ENCODE measurements at regions not wholly inside any gene's neighbourhood (a gene's known extent, or its start where the extent isn't known, plus 50 kb on each side); places are given as distances from the start of the nearest gene placed in this dataset.
"Not testable (repeated sequence)": the region's sequence is repeated elsewhere in the genome, so short reads cannot be mapped to it uniquely, and the experiment has no call there.

GRCh38 chr5:57715296-57715695 is 232.7 kb upstream of the ACTBL2 start:
- no peaks in the 10 kb centered on the region for H3K9me3 Mint-ChIP-seq
- Histone ChIP-seq H3F3A (ENCODE audit: low read depth) (no peaks in the 10 kb centered on the region), H3K4me1 (no peaks in the 10 kb centered on the region), H2AFZ (replicated peaks) (no peak overlapping the region), H3K4me2 (no peak overlapping the region), H3K4me3 (no peak overlapping the region), H3K27me3 (no peaks in the 10 kb centered on the region), H3K27ac (no peak overlapping the region), H3K36me3 (no peaks in the 10 kb centered on the region), H3K79me2 (ENCODE audit: low read depth) (no peaks in the 10 kb centered on the region), H3K9ac (no peak overlapping the region), H4K20me1 (ENCODE audit: low read depth) (no peaks in the 10 kb centered on the region), H3K9me3 (ENCODE audit: low read depth) (no peaks in the 10 kb centered on the region)
- no peaks in the 10 kb centered on the region for H3K27me3 Mint-ChIP-seq (ENCODE audit: insufficient read depth, low read depth)
- no peaks in the 10 kb centered on the region for H3K36me3 Mint-ChIP-seq
- DNase-seq (ENCODE audit: low spot score), result no peak
- no peak overlapping the region for H3K27ac Mint-ChIP-seq
- TF ChIP-seq EZH2 (IDR thresholded peaks at IDR 0.05) (no peak), EZH2phosphoT487 (IDR thresholded peaks at IDR 0.05) (no peak), CTCF (IDR thresholded peaks at IDR 0.05) (no peak)
- no peak overlapping the region for H3K4me3 Mint-ChIP-seq
- no peaks in the 10 kb centered on the region for H3K4me1 Mint-ChIP-seq

- H3F3A ChIP-seq (ENCODE audit: low read depth); H3K27me3 Mint-ChIP-seq (ENCODE audit: insufficient read depth, low read depth); H3K4me1 Mint-ChIP-seq; H3K27me3 ChIP-seq; H3K4me3 Mint-ChIP-seq; H4K20me1 ChIP-seq (ENCODE audit: low read depth); H3K9me3 Mint-ChIP-seq; H3K36me3 ChIP-seq; H3K4me2 ChIP-seq; H3K4me1 ChIP-seq; H3K4me3 ChIP-seq; H2AFZ ChIP-seq (replicated peaks); H3K27ac ChIP-seq; H3K79me2 ChIP-seq (ENCODE audit: low read depth); H3K9ac ChIP-seq; DNase-seq (ENCODE audit: low spot score); H3K27ac Mint-ChIP-seq; H3K36me3 Mint-ChIP-seq; H3K9me3 ChIP-seq (ENCODE audit: low read depth): not testable (repeated sequence)
Observed at GRCh38 chr5:57713535-57713934, 230.9 kb upstream of the ACTBL2 start.

GRCh38 chr5:57711946-57712345 is 229.3 kb upstream of the ACTBL2 start:
- no peak overlapping the region for H3K4me3 ChIP-seq
- Mint-ChIP-seq H3K4me3 (no peak overlapping the region), H3K9me3 (no peaks in the 10 kb centered on the region), H3K36me3 (no peaks in the 10 kb centered on the region), H3K27me3 (ENCODE audit: insufficient read depth, low read depth) (no peaks in the 10 kb centered on the region), H3K27ac (no peak overlapping the region), H3K4me1 (no peaks in the 10 kb centered on the region)
- no peak overlapping the region for H3K27ac ChIP-seq
- no peak overlapping the region for H3K9ac ChIP-seq
- no peak overlapping the region for H2AFZ ChIP-seq (replicated peaks)
- TF ChIP-seq CTCF (IDR thresholded peaks at IDR 0.05) (no peak), EZH2 (IDR thresholded peaks at IDR 0.05) (no peak), EZH2phosphoT487 (IDR thresholded peaks at IDR 0.05) (no peak)
- H3K27me3 ChIP-seq, result no peaks in the 10 kb centered on the region
- H3K4me1 ChIP-seq, result no peaks in the 10 kb centered on the region
- H3K9me3 ChIP-seq (ENCODE audit: low read depth), result no peaks in the 10 kb centered on the region
- H3K79me2 ChIP-seq (ENCODE audit: low read depth), result no peaks in the 10 kb centered on the region
- H3F3A ChIP-seq (ENCODE audit: low read depth), result no peaks in the 10 kb centered on the region
- H3K4me2 ChIP-seq, result no peak overlapping the region
- H4K20me1 ChIP-seq (ENCODE audit: low read depth), result no peaks in the 10 kb centered on the region
- no peak for DNase-seq (ENCODE audit: low spot score)
- no peaks in the 10 kb centered on the region for H3K36me3 ChIP-seq

GRCh38 chr5:57711471-57711870 is 228.9 kb upstream of the ACTBL2 start:
- H3F3A ChIP-seq (ENCODE audit: low read depth), result no peaks in the 10 kb centered on the region
- H3K36me3 Mint-ChIP-seq, result no peaks in the 10 kb centered on the region
- no peaks in the 10 kb centered on the region for H3K4me1 Mint-ChIP-seq
- no peak for DNase-seq (ENCODE audit: low spot score)
- no peak overlapping the region for H3K4me3 ChIP-seq
- no peak overlapping the region for H3K4me3 Mint-ChIP-seq
- H3K27ac Mint-ChIP-seq, result no peak overlapping the region
- TF ChIP-seq EZH2 (IDR thresholded peaks at IDR 0.05), result no peak
- no peak for TF ChIP-seq EZH2phosphoT487 (IDR thresholded peaks at IDR 0.05)
- no peak for TF ChIP-seq CTCF (IDR thresholded peaks at IDR 0.05)
- H3K79me2 ChIP-seq (ENCODE audit: low read depth), result no peaks in the 10 kb centered on the region
- H3K27me3 Mint-ChIP-seq (ENCODE audit: insufficient read depth, low read depth), result no peaks in the 10 kb centered on the region
- H3K27ac ChIP-seq, result no peak overlapping the region
- H3K9me3 Mint-ChIP-seq, result no peaks in the 10 kb centered on the region
- H3K4me1 ChIP-seq, result no peaks in the 10 kb centered on the region
- H3K9me3 ChIP-seq (ENCODE audit: low read depth), result no peaks in the 10 kb centered on the region
- H4K20me1 ChIP-seq (ENCODE audit: low read depth), result no peaks in the 10 kb centered on the region
- H3K27me3 ChIP-seq, result no peaks in the 10 kb centered on the region
- no peak overlapping the region for H3K9ac ChIP-seq
- no peak overlapping the region for H2AFZ ChIP-seq (replicated peaks)
- no peaks in the 10 kb centered on the region for H3K36me3 ChIP-seq
- H3K4me2 ChIP-seq, result no peak overlapping the region
